Psoas muscle (tissue), 7 donors: ENCODE measurements at regions not wholly inside any gene's neighbourhood (a gene's known extent, or its start where the extent isn't known, plus 50 kb on each side); places are given as distances from the start of the nearest gene placed in this dataset.

Source experiments
- ATAC-seq, 4 donors: fragments of 200-7000 bp; cut with Tn5 transposase; one replicate each; pipeline ENCODE4 v1.9.1; 2020; ENCODE audit warnings: moderate library complexity in 3 of 4, mild to moderate bottlenecking in 2 of 4
- DNase-seq, 2 donors: peaks; one replicate each; pipeline ENCODE4 v3.0.0-alpha.2; 2020
- H3K27ac ChIP-seq: fragments of 200-600 bp; one replicate; pipeline ENCODE4 v1.8.0; 2022
- H3K27me3 ChIP-seq, 3 donors: fragments of 200-600 bp in 1 of 3; one replicate each; pipeline versions ENCODE4 v1.6.1 to v1.8.0; 2013 to 2022; ENCODE audit warnings: low read length in 2 of 3, mild to moderate bottlenecking in 2 of 3, moderate library complexity in 1 of 3; ENCODE audit not compliant: insufficient read depth in 3 of 3
- H3K36me3 ChIP-seq, 2 donors: fragments of 200-600 bp in 1 of 2; one replicate each; pipeline versions ENCODE4 v1.6.1 to v1.8.0; 2013 to 2022; ENCODE audit warnings: low read depth in 1 of 2, mild to moderate bottlenecking in 1 of 2, moderate library complexity in 1 of 2; ENCODE audit not compliant: insufficient read depth in 1 of 2
- H3K4me1 ChIP-seq: fragments of 200-600 bp; one replicate; pipeline ENCODE4 v1.8.0; 2022
- H3K4me3 ChIP-seq: fragments of 200-600 bp; one replicate; pipeline ENCODE4 v1.8.0; 2022; ENCODE audit warnings: mild to moderate bottlenecking
- H3K9me3 ChIP-seq: fragments of 200-600 bp; one replicate; pipeline ENCODE4 v1.8.0; 2022
- CTCF ChIP-seq: fragments of 200-600 bp; IDR thresholded peaks from one replicate; pipeline ENCODE4 v1.8.0; 2022; ENCODE audit warnings: antibody characterized with exemption
- WGBS, 3 donors: extraction: QIAGEN DNeasy Blood & Tissue Kit; methylation state at CpG; one replicate each; pipeline versions ENCODE4 v1.1.6 to v1.1.7; 2013; 5-methylcytosine and 5-hydroxymethylcytosine counted together
- intact Hi-C, 2 donors: fragments of 100-400 bp; cut with DNase I; formaldehyde crosslinking; loops; one replicate each; pipeline versions ENCODE4 v1.11.0 to v1.14.2; 2022
- donor health status: healthy with polysubstance abuse.
- donor health status: DM: no; HTN: no; CAD: no; lungs with moderate emphysema.
- donor health status: Bipolar disorder and iron deficiency.
- donor health status: healthy.
- donor health status: DM: yes; HTN: yes; CAD: no.
- donor health status: DM: no; HTN: no; CAD: no.
- donor health status: DM: yes; HTN: yes; CAD: no.

- WGBS, 3 donors, result 67 to 76% (median 74%) methylated on average over 4 of the region's 4 CpGs
- TF ChIP-seq CTCF, result no peak
- DNase-seq (no peak), ATAC-seq (no peak)
- Histone ChIP-seq H3K9me3 (no peaks in the 10 kb centered on the region), H3K4me3 (no peak overlapping the region), H3K27me3 (no peaks in the 10 kb centered on the region), H3K27ac (no peak overlapping the region), H3K4me1 (no peaks in the 10 kb centered on the region), H3K36me3 (no peaks in the 10 kb centered on the region)
- intact Hi-C loops, result no loop called here
Observed at GRCh38 chr2:7510353-7510752, 593.1 kb downstream of the RNF144A start.

DNA sequence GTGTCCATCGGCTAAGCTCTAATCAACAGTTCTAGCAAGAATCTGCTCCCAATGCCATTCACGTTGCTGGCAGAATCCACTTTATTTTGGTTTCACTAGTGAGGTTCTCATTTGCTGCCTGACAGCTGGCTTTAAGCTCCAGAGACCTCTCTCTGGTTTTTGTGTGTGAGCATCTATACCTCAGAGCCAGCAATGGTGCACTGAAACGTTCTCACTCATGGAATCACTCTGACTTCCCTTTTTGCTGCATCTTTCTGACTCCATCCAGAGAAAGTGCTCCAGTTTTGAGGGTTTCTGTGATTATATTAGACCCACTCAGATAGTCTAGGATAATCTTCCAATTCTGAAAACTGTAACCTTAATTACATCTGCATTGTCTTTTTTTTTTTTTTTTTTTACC lies 596.6 kb downstream of the RNF144A start:
- no peak for TF ChIP-seq CTCF
- DNase-seq (no peak), ATAC-seq (no peak)
- Histone ChIP-seq H3K27me3 (no peaks in the 10 kb centered on the region), H3K36me3 (no peaks in the 10 kb centered on the region), H3K4me1 (no peaks in the 10 kb centered on the region), H3K9me3 (no peaks in the 10 kb centered on the region), H3K27ac (no peak overlapping the region), H3K4me3 (no peak overlapping the region)
- 58 to 64% (median 58%) methylated on average over 3 of the region's 3 CpGs for WGBS, 3 donors
- intact Hi-C loops, result no loop called here

DNA sequence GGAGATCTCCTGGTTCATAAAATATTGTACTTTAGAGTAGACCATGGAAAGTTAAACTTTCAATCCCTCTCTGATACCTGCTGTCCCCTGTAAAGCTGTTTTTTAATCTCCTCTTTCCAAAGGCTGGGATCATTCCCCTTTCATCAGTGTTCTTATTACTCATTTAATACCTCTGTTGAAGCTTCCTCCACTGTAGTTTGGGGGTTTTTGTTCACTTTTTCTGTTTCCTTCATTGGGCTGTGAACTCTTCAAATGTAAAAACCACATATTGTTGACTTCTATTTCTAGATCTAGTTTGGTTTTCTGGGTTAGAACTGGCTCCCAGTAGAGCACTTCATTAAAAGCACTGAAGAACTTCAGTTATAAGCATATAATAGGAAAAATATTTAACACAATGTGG lies 598.1 kb downstream of the RNF144A start:
- Histone ChIP-seq H3K27ac (no peak overlapping the region), H3K4me3 (no peak overlapping the region), H3K9me3 (no peaks in the 10 kb centered on the region), H3K27me3 (no peaks in the 10 kb centered on the region), H3K4me1 (no peaks in the 10 kb centered on the region), H3K36me3 (no peaks in the 10 kb centered on the region)
- intact Hi-C loops, result no loop called here
- DNase-seq (no peak), ATAC-seq (no peak)
- TF ChIP-seq CTCF, result no peak

DNA sequence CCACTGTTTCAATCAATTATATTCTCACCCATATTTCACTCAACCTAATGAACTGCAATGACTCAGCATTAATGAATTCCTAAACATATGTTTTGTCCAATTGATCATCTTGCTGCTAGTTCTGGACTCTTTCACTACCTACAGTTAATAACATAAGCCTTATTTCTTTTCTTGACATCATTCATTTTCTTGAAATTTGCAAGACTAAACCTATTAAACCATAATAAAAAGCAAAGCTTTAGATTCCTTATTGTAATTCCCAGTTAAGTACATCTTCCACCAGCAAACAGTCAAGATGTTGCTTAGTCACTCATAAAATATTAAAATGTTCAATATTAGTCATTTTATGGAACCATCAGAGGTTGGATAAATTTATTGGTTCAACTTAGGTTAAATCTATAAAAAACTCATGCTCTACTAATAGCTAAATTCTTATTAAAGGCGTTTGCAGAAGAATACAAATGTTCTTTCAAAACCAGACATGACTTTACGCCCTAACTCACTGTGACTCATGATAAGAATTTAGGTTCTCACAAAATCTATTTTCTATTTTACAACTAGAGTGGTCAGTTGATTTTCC lies 599.4 kb downstream of the RNF144A start:
- no peak for DNase-seq
- H3K27ac ChIP-seq, result no peak overlapping the region
- no peaks in the 10 kb centered on the region for H3K9me3 ChIP-seq
- no peak for ATAC-seq
- no peak overlapping the region for H3K4me3 ChIP-seq
- no peaks in the 10 kb centered on the region for H3K27me3 ChIP-seq
- 80 to 85% (median 84%) methylated on average over 2 of the region's 2 CpGs for WGBS, 3 donors
- intact Hi-C loops, result no loop called here
- no peaks in the 10 kb centered on the region for H3K4me1 ChIP-seq
- H3K36me3 ChIP-seq, result no peaks in the 10 kb centered on the region
- no peak for TF ChIP-seq CTCF

- Histone ChIP-seq H3K27me3 (no peaks in the 10 kb centered on the region), H3K27ac (no peak overlapping the region), H3K4me3 (no peak overlapping the region), H3K9me3 (no peaks in the 10 kb centered on the region), H3K4me1 (no peaks in the 10 kb centered on the region), H3K36me3 (no peaks in the 10 kb centered on the region)
- TF ChIP-seq CTCF, result no peak
- ATAC-seq (no peak), DNase-seq (no peak)
- intact Hi-C loops, result no loop called here
- WGBS, 3 donors, result 72 to 81% (median 73%) methylated on average over 6 of the region's 6 CpGs
Observed at GRCh38 chr2:7517088-7517487, 599.9 kb downstream of the RNF144A start.
